Prostate gland (tissue), 2 donors: ENCODE measurements at regions not wholly inside any gene's neighbourhood (a gene's known extent, or its start where the extent isn't known, plus 50 kb on each side); places are given as distances from the start of the nearest gene placed in this dataset.

ENCODE experiments used
- DNase-seq: peaks from one replicate; pipeline ENCODE4 v3.0.0-alpha.2; 2019; ENCODE audit warnings: low spot score
- H3K27ac ChIP-seq, 2 donors: fragments of 200-600 bp; sonication (generic); 2 replicates each; pipeline ENCODE4 v1.5.1; 2017 to 2019
- H3K27me3 ChIP-seq: fragments of 200-600 bp; sonication (generic); replicated peaks from 2 replicates; pipeline ENCODE4 v1.5.1; 2019; ENCODE audit not compliant: insufficient read depth
- H3K36me3 ChIP-seq, 2 donors: fragments of 200-600 bp; sonication (generic); 1 replicate in 1 of 2; 2 replicates in 1 of 2; pipeline versions ENCODE4 v1.5.1 to v1.8.1; 2017 to 2019
- H3K4me1 ChIP-seq: fragments of 200-600 bp; sonication (generic); replicated peaks from 2 replicates; pipeline ENCODE4 v1.5.1; 2019
- H3K4me3 ChIP-seq, 2 donors: fragments of 200-600 bp; sonication (generic); 2 replicates each; pipeline ENCODE4 v1.5.1; 2017 to 2019
- H3K9me3 ChIP-seq: fragments of 200-600 bp; sonication (generic); 2 replicates; pipeline ENCODE4 v1.5.1; 2017
- CTCF ChIP-seq, 4 experiments: fragments of 200-600 bp in 2 of 4; fragments of 450-650 bp in 2 of 4; sonication (generic) in 2 of 4; IDR thresholded peaks; 1 replicate in 3 of 4; 2 replicates in 1 of 4; pipeline ENCODE4 v1.5.1; 2016 to 2019; ENCODE audit warnings: antibody characterized with exemption in 4 of 4, mild to moderate bottlenecking in 2 of 4, moderate library complexity in 2 of 4
- POLR2A ChIP-seq: fragments of 450-650 bp; IDR thresholded peaks from one replicate; pipeline ENCODE4 v1.6.1; 2016; ENCODE audit warnings: antibody characterized with exemption, mild to moderate bottlenecking
- POLR2AphosphoS5 ChIP-seq: sonication (generic); formaldehyde crosslinking; IDR thresholded peaks from one replicate; pipeline ENCODE4 v1.6.1; 2017; ENCODE audit warnings: antibody characterized with exemption
- WGBS: methylation state at CpG from one replicate; pipeline ENCODE4 v1.1.5; 2018; 5-methylcytosine and 5-hydroxymethylcytosine counted together
- intact Hi-C: fragments of 100-400 bp; cut with DNase I; formaldehyde crosslinking; loops from one replicate; pipeline ENCODE4 v1.14.2; 2022

GRCh38 chr7:155229548-155230168 is 68.0 kb upstream of the INSIG1 start:
- no peak for TF ChIP-seq POLR2A
- TF ChIP-seq POLR2AphosphoS5: no peak
- no peak for TF ChIP-seq CTCF (IDR thresholded peaks at IDR 0.05)
- no peak overlapping the region for H3K4me3 ChIP-seq
- peaks cover under 1% of the 10 kb centered on the region for H3K4me1 ChIP-seq
- no peaks in the 10 kb centered on the region for H3K9me3 ChIP-seq
- no peaks in the 10 kb centered on the region for H3K27me3 ChIP-seq
- no peak for DNase-seq
- intact Hi-C loops: no loop called here
- 77% methylated on average over 14 of the region's 14 CpGs for WGBS
- no peaks in the 10 kb centered on the region for H3K36me3 ChIP-seq
- H3K27ac ChIP-seq: no peak overlapping the region

GRCh38 chr7:155230169-155230593 is 67.5 kb upstream of the INSIG1 start:
- H3K4me1 ChIP-seq: no peaks in the 10 kb centered on the region
- TF ChIP-seq POLR2AphosphoS5 (peak; percentile 44), POLR2A (no peak), CTCF (IDR thresholded peaks at IDR 0.05) (no peak)
- intact Hi-C loops: no loop called here
- DNase-seq: peak; percentile 48
- no peaks in the 10 kb centered on the region for H3K9me3 ChIP-seq
- H3K36me3 ChIP-seq: no peaks in the 10 kb centered on the region
- 44% methylated on average over 11 of the region's 11 CpGs for WGBS
- H3K27ac ChIP-seq: no peak overlapping the region
- H3K27me3 ChIP-seq: no peaks in the 10 kb centered on the region
- no peak overlapping the region for H3K4me3 ChIP-seq

GRCh38 chr7:155231241-155231800 is 66.4 kb upstream of the INSIG1 start:
- Histone ChIP-seq H3K9me3 (no peaks in the 10 kb centered on the region), H3K4me1 (no peaks in the 10 kb centered on the region), H3K4me3 (no peak overlapping the region), H3K36me3 (no peaks in the 10 kb centered on the region), H3K27me3 (no peaks in the 10 kb centered on the region), H3K27ac (no peak overlapping the region)
- no peak for DNase-seq
- TF ChIP-seq POLR2AphosphoS5: no peak
- no peak for TF ChIP-seq POLR2A
- TF ChIP-seq CTCF (IDR thresholded peaks at IDR 0.05): no peak
- 92% methylated on average over 25 of the region's 25 CpGs for WGBS
- intact Hi-C loops: no loop called here

- TF ChIP-seq POLR2A (no peak), POLR2AphosphoS5 (no peak), CTCF (IDR thresholded peaks at IDR 0.05) (no peak)
- intact Hi-C loops: no loop called here
Observed at GRCh38 chr7:155231941-155232340, 65.7 kb upstream of the INSIG1 start.

GRCh38 chr7:155232911-155233310 is 64.8 kb upstream of the INSIG1 start:
- no peak for DNase-seq
- Histone ChIP-seq H3K27ac (no peak overlapping the region), H3K4me1 (no peaks in the 10 kb centered on the region), H3K4me3 (no peak overlapping the region), H3K36me3 (no peaks in the 10 kb centered on the region), H3K9me3 (no peaks in the 10 kb centered on the region), H3K27me3 (no peaks in the 10 kb centered on the region)
- TF ChIP-seq POLR2AphosphoS5 (no peak), POLR2A (no peak)
- intact Hi-C loops: no loop called here
- WGBS: 80% methylated on average over 12 of the region's 12 CpGs

More at GRCh38 chr7:155231941-155232340, 65.7 kb upstream of the INSIG1 start:
- Histone ChIP-seq H3K4me1 (no peaks in the 10 kb centered on the region), H3K4me3 (no peak overlapping the region), H3K9me3 (no peaks in the 10 kb centered on the region), H3K27ac (no peak overlapping the region), H3K27me3 (no peaks in the 10 kb centered on the region), H3K36me3 (no peaks in the 10 kb centered on the region)
- no peak for DNase-seq
- 96% methylated on average over 12 of the region's 12 CpGs for WGBS
